GM19324 (cell line): ENCODE measurements at regions not wholly inside any gene's neighbourhood (a gene's known extent, or its start where the extent isn't known, plus 50 kb on each side); places are given as distances from the start of the nearest gene placed in this dataset.
A peak's percentile ranks its signal among the peaks of the same experiment; 100 is the strongest.
"Not testable (repeated sequence)": the region's sequence is repeated elsewhere in the genome, so short reads cannot be mapped to it uniquely, and the experiment has no call there.

Experiments
- ATAC-seq: cut with Tn5 transposase; IDR thresholded peaks from one replicate; pipeline ENCODE4 v1.9.1; 2021; ENCODE audit warnings: mild to moderate bottlenecking, moderate library complexity; ENCODE audit not compliant: unreplicated experiment, low FRiP score

GRCh38 chr6:28824793-28825731, 98.7 kb downstream of the TRIM27 start:
- ATAC-seq: no peak

- ATAC-seq: no peak
Measured at GRCh38 chr6:28825732-28826293, 98.0 kb downstream of the TRIM27 start.

DNA sequence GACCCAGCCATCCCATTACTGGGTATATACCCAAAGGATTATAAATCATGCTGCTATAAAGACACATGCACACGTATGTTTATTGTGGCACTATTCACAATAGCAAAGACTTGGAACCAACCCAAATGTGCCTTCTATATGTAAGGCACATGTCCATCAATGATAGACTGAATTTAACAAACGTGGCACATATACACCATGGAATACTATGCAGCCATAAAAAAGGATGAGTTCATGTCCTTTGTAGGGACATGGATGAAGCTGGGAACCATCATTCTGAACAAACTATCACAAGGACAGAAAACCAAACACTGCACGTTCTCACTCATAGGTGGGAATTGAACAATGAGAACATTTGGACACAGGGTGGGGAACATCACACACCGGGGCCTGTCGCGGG, 92.1 kb downstream of the TRIM27 start:
- not testable (repeated sequence) for ATAC-seq

DNA sequence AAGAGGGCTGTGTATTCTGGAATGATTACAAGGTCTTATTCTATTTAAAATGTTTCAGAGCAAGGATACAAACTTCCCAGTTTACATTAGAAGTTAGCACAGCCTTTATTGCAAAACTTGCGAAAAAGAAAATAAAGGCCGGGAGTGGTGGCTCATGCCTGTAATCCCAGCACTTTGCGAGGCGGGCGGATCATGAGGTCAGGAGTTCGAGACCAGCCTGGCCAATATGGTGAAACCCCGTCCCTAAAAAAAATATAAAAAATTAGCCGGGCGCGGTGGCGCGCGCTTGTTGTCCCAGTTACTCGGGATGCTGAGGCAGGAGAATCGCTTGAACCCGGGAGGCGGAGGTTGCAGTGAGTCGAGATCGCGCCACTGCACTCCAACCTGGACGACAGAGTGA, 87.1 kb downstream of the TRIM27 start:
- not testable (repeated sequence) for ATAC-seq

GRCh38 chr6:28838289-28838633, 85.5 kb downstream of the TRIM27 start:
- peak; percentile 51 for ATAC-seq

DNA sequence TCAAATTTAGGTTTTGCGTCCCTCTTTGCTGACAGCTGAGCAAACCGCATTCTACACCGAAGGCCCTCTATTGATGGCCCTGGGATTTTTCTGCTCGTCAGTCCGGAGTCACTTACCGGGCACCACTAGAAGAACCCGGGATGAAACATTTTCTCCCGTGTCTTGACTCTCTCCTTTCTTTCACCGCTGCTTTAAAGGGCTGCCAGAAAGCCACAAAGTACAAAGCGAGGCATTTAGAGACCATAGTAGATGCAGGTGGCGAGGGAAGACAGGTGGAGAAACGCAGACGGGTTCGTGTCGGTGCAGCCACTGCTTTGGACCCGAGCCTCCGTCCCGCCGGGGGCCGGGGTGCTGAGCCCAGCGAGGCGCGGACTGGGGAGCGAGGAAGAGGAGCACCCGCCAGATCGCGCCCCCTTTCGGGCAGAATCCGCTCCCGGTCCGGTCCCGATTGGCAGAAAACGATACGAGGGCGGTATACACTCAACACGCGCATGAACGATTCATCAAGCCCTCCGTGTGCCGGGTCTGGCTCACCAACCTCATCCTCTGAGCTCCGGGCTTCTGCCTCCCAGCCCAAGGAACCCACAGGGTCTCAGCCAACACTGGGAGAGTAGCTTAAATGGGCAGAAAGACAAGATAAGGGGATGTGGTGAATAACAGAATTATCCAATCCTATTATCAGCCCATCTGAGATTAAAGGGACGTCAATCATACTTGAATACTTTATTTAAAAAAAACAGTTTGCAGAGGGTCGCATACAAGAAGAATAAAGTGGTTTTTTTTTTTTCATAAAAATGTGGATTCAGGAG, 84.9 kb downstream of the TRIM27 start:
- ATAC-seq: peak; percentile 64

- no peak for ATAC-seq
Measured at GRCh38 chr6:28839443-28840120, 84.2 kb downstream of the TRIM27 start.

GRCh38 chr6:28841290-28841689, 82.5 kb downstream of the TRIM27 start:
- no peak for ATAC-seq

- not testable (repeated sequence) for ATAC-seq
Measured at GRCh38 chr6:28848756-28849155, 75.0 kb downstream of the TRIM27 start.
